Chondrocyte (in vitro differentiated cells): ENCODE measurements at regions not wholly inside any gene's neighbourhood (a gene's known extent, or its start where the extent isn't known, plus 50 kb on each side); places are given as distances from the start of the nearest gene placed in this dataset.

ENCODE experiments used
- DNase-seq: peaks from one replicate; pipeline ENCODE4 v3.0.0; 2021; ENCODE audit warnings: mixed read lengths, low spot score
- H3K27ac Mint-ChIP-seq: one replicate; pipeline ENCODE4 v1.8.0; 2021; ENCODE audit warnings: mild to moderate bottlenecking, moderate library complexity, mixed read lengths; ENCODE audit not compliant: unreplicated experiment
- H3K27me3 Mint-ChIP-seq: 2 replicates; pipeline ENCODE4 v1.8.0; 2021; ENCODE audit warnings: low read depth, mixed read lengths
- H3K36me3 Mint-ChIP-seq: 2 replicates; pipeline ENCODE4 v1.8.0; 2021; ENCODE audit warnings: low read depth, mixed read lengths
- H3K4me1 Mint-ChIP-seq: 2 replicates; pipeline ENCODE4 v1.8.0; 2021; ENCODE audit warnings: low read depth, mild to moderate bottlenecking, mixed read lengths
- H3K4me3 Mint-ChIP-seq: one replicate; pipeline ENCODE4 v1.8.0; 2021; ENCODE audit warnings: mild to moderate bottlenecking, moderate library complexity, mixed read lengths; ENCODE audit not compliant: unreplicated experiment
- H3K9me3 Mint-ChIP-seq: 2 replicates; pipeline ENCODE4 v1.8.0; 2021; ENCODE audit warnings: low read depth, mixed read lengths
- CTCF ChIP-seq: fragments of 200-600 bp; sonication (generic); IDR thresholded peaks from 2 replicates; pipeline ENCODE4 v1.5.0; 2021; ENCODE audit warnings: antibody characterized with exemption, mild to moderate bottlenecking, moderate library complexity

- H3K27me3 Mint-ChIP-seq, result peaks cover 18% of the 10 kb centered on the region
Observed at GRCh38 chr7:67426654-67427053, 430.0 kb downstream of the TYW1 start.

GRCh38 chr7:67429735-67430134 lies 433.1 kb downstream of the TYW1 start:
- H3K4me1 Mint-ChIP-seq, result no peaks in the 10 kb centered on the region
- DNase-seq, result peak; percentile 12
- TF ChIP-seq CTCF, result no peak
- H3K27me3 Mint-ChIP-seq, result peaks cover 7% of the 10 kb centered on the region
- H3K9me3 Mint-ChIP-seq, result peaks cover 15% of the 10 kb centered on the region
- peaks cover 1% of the 10 kb centered on the region for H3K36me3 Mint-ChIP-seq
- no peak overlapping the region for H3K4me3 Mint-ChIP-seq
- H3K27ac Mint-ChIP-seq, result no peak overlapping the region

More at GRCh38 chr7:67426654-67427053, 430.0 kb downstream of the TYW1 start:
- H3K27ac Mint-ChIP-seq, result no peak overlapping the region
- peaks cover 6% of the 10 kb centered on the region for H3K4me1 Mint-ChIP-seq
- H3K36me3 Mint-ChIP-seq, result no peaks in the 10 kb centered on the region
- no peak for DNase-seq
- no peak for TF ChIP-seq CTCF
- H3K9me3 Mint-ChIP-seq, result peaks cover 5% of the 10 kb centered on the region
- H3K4me3 Mint-ChIP-seq, result no peak overlapping the region

GRCh38 chr7:67432536-67433234 lies 436.1 kb downstream of the TYW1 start:
- H3K9me3 Mint-ChIP-seq, result peaks cover 15% of the 10 kb centered on the region
- H3K4me3 Mint-ChIP-seq, result no peak overlapping the region
- no peak for TF ChIP-seq CTCF
- no peak overlapping the region for H3K27ac Mint-ChIP-seq
- no peak for DNase-seq
- no peaks in the 10 kb centered on the region for H3K4me1 Mint-ChIP-seq
- H3K27me3 Mint-ChIP-seq, result no peaks in the 10 kb centered on the region
- peaks cover 1% of the 10 kb centered on the region for H3K36me3 Mint-ChIP-seq

GRCh38 chr7:67435894-67436535 lies 439.4 kb downstream of the TYW1 start:
- no peak for DNase-seq
- no peak for TF ChIP-seq CTCF
- Mint-ChIP-seq H3K27me3 (peaks cover 2% of the 10 kb centered on the region), H3K4me1 (no peaks in the 10 kb centered on the region), H3K9me3 (peaks cover 10% of the 10 kb centered on the region), H3K36me3 (peaks cover 1% of the 10 kb centered on the region), H3K27ac (no peak overlapping the region), H3K4me3 (no peak overlapping the region)

- no peak for TF ChIP-seq CTCF
- peaks cover 1% of the 10 kb centered on the region for H3K36me3 Mint-ChIP-seq
- H3K9me3 Mint-ChIP-seq, result peaks cover 8% of the 10 kb centered on the region
- peaks cover 2% of the 10 kb centered on the region for H3K27me3 Mint-ChIP-seq
- H3K4me1 Mint-ChIP-seq, result no peaks in the 10 kb centered on the region
- H3K4me3 Mint-ChIP-seq, result no peak overlapping the region
- no peak for DNase-seq
- no peak overlapping the region for H3K27ac Mint-ChIP-seq
Observed at GRCh38 chr7:67438198-67438882, 441.7 kb downstream of the TYW1 start.
